ENCODE measurements at regions not wholly inside any gene's neighbourhood (a gene's known extent, or its start where the extent isn't known, plus 50 kb on each side); places are given as distances from the start of the nearest gene placed in this dataset.

DNA sequence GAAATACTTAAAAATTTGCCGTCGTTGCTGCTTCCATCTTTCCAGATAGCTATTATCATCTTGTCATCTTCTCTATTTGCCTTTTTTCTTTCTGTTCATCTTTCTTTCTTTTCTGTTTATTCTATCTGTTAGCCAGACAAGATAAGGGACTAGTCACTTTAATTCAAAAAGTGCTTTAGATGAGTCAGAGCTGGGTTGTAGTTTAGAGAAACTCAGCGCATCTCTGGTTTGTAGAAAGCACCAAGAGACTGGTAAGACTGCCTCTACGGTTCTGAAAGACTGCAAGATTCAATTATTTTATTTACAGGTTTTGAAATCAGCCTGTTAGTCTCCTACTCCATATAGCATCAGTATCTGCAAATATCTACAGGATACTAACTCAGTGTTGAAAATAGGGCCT, 562.8 kb upstream of the RIOK2 start:
- no peak for DNase-seq

GRCh38 chr5:97750576-97750975, 567.5 kb upstream of the RIOK2 start:
- DNase-seq = no peak

GRCh38 chr5:97751540-97751939, 568.5 kb upstream of the RIOK2 start:
- DNase-seq = no peak

DNA sequence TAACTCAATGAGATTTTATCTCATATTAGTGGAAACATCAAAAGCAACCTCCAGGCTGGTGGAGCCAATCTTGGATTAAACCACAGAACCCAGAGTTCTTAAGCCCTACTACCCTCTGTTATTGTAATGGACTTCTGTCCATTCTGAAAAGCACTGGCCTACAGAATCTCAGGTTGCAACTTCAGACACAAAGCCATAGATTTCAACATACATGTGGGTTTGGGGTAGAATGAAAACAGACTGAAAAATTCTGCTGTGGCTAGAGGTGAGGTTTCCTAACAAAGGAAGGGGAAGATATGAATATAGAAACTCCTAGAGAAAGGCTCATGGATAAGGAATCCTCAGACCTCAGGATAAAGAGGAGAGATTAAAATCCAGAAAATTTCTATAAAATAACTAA, 569.8 kb upstream of the RIOK2 start:
- DNase-seq = no peak

DNA sequence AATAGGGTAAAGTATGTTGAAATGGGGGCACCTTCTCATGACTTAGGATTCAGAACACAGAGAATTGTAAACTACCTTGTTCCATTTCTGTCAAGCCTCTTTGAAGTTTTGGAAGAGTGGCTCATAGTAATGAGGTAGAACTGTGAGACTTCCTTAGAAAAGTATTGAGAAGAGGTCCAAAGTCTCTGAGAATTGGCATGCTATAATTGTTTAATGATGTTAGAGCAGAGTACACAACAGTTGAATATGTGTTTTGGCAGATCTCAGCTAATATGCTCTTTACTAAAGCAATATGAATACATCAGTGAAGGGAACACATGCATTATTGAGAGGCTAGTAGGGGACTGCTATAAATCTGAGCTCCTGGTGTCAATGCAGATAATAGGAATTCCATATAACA, 579.4 kb upstream of the RIOK2 start:
- no peak for DNase-seq

- DNase-seq = no peak
Observed at GRCh38 chr5:97764700-97765099, 581.7 kb upstream of the RIOK2 start.

- no peak for DNase-seq
Observed at GRCh38 chr5:97778451-97778850, 595.4 kb upstream of the RIOK2 start.

DNA sequence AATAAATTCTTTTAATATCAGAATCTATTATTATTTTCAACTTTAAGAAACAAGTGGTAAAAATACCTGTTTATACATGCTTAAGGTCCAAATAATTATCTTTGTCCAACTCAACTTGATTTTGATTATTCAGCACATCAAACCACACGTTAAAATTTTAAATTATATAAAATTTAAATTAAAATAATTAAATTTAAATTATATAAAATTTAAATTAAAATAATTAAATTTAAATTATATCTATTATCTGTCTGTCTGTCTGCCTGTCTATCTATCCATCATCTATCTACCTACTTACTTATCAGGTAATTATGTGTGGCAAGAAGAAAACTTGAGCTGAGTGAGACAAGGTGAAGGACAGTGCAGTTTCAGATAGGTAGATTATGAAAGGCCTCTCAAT, 605.3 kb upstream of the RIOK2 start:
- no peak for DNase-seq

DNA sequence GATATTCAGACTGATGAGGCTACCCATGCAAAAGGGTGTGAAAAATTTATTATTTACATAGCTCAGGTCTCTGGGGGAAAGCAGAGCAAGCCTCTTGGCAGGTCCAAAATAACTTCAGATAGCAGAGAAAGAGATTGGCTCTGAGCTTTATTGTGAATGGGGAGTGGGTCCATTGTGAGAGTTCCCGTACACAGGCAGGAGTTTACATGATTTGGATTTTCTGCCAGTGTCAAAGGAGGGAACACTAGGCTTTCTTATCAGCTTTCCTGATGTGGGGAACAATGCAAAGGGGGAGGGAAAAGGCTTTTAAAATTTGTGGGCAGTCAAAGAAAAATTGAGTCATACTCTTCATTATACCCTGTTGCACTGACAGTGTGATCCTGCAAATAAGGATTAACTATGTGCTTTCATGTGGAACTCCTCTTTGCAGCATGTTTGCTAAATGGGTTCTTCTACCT, 615.0 kb upstream of the RIOK2 start:
- no peak for DNase-seq

GRCh38 chr5:97801461-97801860, 618.4 kb upstream of the RIOK2 start:
- no peak for DNase-seq

GRCh38 chr5:97820138-97820537, 637.1 kb upstream of the RIOK2 start:
- DNase-seq = no peak

GRCh38 chr5:97832645-97833296, 649.7 kb upstream of the RIOK2 start:
- DNase-seq = no peak

- DNase-seq = no peak
Observed at GRCh38 chr5:97834561-97834960, 651.5 kb upstream of the RIOK2 start.

DNA sequence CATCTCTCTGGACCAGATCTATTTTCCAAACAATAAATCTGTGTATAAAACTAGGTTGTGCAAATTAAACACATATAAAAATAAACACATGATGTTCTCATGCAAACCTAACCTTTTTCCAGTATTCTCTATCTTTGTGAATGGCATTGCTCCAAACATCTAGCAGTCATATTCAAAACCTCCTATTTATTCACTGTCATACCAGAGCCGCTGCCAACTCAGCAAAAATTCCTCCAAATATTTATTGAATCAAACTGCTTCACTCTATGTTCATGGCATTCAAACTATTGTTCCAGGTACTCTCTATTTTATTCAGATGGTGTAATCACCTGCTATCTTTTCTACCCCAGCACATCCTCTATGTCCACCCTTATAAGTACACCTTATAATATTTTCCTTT, 652.1 kb upstream of the RIOK2 start:
- DNase-seq = no peak

- DNase-seq = no peak
Observed at GRCh38 chr5:97836816-97837215, 653.8 kb upstream of the RIOK2 start.

DNA sequence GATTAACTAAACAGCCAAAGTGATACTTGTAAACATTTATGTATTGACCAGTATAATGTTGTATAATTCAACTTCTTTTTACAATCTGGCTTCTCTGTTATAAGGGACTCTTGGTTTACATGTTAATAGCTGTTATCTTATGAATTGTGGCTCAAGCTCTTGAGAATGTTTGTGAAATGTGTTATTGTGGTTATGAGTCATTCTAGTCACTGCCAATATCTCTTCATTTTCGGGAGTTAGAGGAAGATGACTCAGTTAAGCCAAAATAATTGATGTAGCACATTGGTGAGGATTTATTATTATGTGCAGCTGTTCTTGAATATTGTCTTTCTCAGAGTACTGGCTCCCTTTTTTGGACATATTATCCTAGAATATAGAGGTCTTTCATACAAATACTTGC, 655.2 kb upstream of the RIOK2 start:
- DNase-seq = no peak

DNA sequence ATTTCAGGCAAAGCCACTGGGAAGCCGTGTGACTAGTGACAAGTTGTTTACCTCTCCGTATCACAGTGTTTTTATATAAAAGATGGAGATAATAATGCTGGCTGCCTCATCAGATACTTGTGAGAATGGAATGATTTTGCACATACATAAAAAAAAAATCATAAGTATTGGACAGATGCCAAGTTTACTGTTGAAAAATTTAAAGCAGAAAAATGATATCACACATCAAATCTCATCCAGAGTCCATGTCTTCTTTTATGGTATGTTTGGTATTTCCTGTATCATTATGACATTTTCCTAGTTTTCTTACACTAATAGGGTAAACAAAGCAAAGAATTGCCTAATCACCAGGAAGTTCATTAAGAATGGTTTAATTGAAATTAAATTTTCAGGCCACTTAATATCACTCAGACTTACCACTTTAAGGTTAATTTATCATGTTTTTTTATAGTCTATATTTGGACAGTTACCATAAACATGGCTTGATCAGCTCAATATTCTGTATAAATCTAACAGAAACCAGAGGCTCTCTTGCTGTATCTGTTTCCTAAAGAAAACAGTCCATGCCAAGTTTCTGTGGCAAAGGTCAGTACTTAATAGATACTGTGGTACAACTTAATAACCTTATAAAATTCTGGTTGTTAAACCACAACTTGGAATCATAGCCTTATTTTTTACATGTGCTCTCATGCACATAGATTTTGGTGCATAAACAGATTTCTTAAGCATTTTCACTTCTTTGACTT, 656.5 kb upstream of the RIOK2 start:
- DNase-seq = no peak

DNA sequence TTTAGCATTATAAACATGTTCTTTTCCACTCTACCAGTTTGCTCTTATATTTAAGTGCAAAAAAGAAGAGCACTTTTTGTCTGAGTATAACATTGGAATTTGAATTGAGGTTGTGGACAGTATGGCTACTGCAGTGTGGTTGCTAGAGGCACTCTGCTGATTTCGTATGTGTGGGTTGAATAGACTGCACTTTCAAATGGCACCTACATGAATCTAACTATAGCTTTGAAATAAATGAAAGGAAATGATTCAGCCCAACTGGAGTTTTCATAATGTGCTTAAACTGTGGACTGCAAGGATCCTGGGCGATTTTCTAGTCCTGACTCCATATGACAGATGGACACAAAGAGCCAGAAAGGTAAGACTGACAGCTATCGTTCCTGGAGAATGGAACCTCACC, 657.6 kb upstream of the RIOK2 start:
- DNase-seq = no peak

DNA sequence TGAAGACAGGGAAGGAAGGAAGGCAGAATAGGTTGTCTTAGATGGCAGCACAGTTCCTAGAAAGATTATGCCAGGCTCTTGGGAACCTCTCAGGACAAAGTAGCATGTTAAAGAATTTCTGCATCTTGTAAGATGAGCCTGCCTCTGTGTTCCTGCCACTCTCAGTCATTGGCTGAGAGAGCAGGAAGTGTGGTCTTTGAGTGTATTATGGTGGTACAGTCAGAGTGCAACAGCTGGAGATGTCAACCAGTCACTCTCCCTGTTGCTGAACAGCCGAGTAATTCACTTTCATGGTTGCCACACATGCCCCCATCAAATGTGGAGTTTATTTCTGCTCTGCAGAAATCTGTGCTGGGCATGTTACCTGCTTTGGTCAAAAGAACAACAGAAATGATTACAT, 659.6 kb upstream of the RIOK2 start:
- DNase-seq = no peak

- DNase-seq = no peak
Observed at GRCh38 chr5:97844797-97845196, 661.8 kb upstream of the RIOK2 start.

DNA sequence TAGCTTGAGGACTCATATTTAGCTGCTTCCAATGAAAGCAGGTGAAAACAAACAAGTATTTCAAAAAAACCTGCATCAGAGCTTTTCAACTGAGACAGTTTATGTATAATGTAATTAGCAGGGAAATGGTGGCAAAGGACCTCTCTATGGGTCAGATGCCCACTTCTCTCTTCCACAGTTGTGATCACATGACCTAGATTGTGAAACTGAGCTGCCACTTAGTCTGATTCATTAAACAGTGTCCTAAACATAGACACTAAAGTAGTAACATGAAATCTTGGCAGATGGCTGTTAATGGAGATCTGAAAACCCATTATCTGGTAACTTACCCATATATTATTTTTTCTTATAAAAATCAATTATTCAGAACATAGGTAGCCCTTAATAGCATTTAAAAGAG, 663.6 kb upstream of the RIOK2 start:
- DNase-seq = no peak

GRCh38 chr5:97847920-97848631, 665.0 kb upstream of the RIOK2 start:
- DNase-seq = no peak

DNA sequence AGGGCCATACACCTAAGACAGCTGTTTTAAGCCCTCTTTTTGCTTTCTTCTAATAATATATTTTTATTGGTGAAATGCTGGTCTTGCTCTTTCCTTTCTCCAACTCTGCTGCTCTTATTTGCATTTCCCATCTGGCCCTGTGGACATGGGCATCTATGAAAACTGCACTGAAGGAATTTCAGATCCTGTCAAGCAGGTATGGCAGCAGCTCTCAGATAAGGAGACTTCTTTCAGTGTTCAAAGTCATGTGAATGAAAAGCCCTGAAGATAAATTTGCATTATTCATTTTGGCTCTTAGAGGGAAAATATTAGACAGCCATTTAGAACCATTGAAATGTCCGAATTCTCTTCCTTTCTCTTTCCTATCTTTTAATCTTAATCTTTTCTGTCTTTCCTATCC, 668.0 kb upstream of the RIOK2 start:
- DNase-seq = no peak
